ENCODE measurements at regions not wholly inside any gene's neighbourhood (a gene's known extent, or its start where the extent isn't known, plus 50 kb on each side); places are given as distances from the start of the nearest gene placed in this dataset.
"Not testable (repeated sequence)": the region's sequence is repeated elsewhere in the genome, so short reads cannot be mapped to it uniquely, and the experiment has no call there.

GRCh38 chr12:8390001-8390777 is 65.6 kb upstream of the CLEC6A start:
- DNase-seq (ENCODE audit: low read depth in 2 of 2), result not testable (repeated sequence)

- peak in 1 of 2 donors; percentile 37 for DNase-seq (ENCODE audit: low read depth in 2 of 2)
These were observed 59.3 kb upstream of the CLEC6A start for GRCh38 chr12:8396225-8397071.

GRCh38 chr12:8397378-8397777 is 58.4 kb upstream of the CLEC6A start:
- not testable (repeated sequence) for DNase-seq (ENCODE audit: low read depth in 2 of 2)

- DNase-seq (ENCODE audit: low read depth in 2 of 2), result not testable (repeated sequence)
These were observed 56.2 kb upstream of the CLEC6A start for GRCh38 chr12:8399496-8400034.

- DNase-seq (ENCODE audit: low read depth in 2 of 2), result not testable (repeated sequence)
These were observed 51.9 kb upstream of the CLEC6A start for GRCh38 chr12:8403834-8404233.

- DNase-seq (ENCODE audit: low read depth in 2 of 2), result not testable (repeated sequence)
These were observed 51.4 kb upstream of the CLEC6A start for GRCh38 chr12:8404341-8404740.
